ENCODE measurements at regions not wholly inside any gene's neighbourhood (a gene's known extent, or its start where the extent isn't known, plus 50 kb on each side); places are given as distances from the start of the nearest gene placed in this dataset.

GRCh38 chr1:90149101-90149500 is 154.2 kb downstream of the ZNF326 start:
- H3K4me1 ChIP-seq (ENCODE audit: insufficient read depth, low read length): no peaks in the 10 kb centered on the region
- H2AFZ ChIP-seq (ENCODE audit: low read depth, low read length): no peak overlapping the region
- no peak overlapping the region for H3K9ac ChIP-seq (ENCODE audit: low read depth, low read length)
- no peaks in the 10 kb centered on the region for H4K20me1 ChIP-seq (ENCODE audit: insufficient read depth, low read length)
- no peaks in the 10 kb centered on the region for H3K9me3 ChIP-seq (ENCODE audit: insufficient read depth, low read length, severe bottlenecking)
- DNase-seq (no peak), ATAC-seq (ENCODE audit: insufficient read depth, low read depth) (no peak)
- H3K27me3 ChIP-seq (ENCODE audit: insufficient read depth, low read length, poor library complexity): no peaks in the 10 kb centered on the region
- no peak overlapping the region for H3K27ac ChIP-seq (ENCODE audit: low read length)
- no peaks in the 10 kb centered on the region for H3K36me3 ChIP-seq (ENCODE audit: insufficient read depth, low read length)
- H3K4me3 ChIP-seq (ENCODE audit: low read depth in 1 of 2, low read length in 2 of 2): no peak overlapping the region
- no peaks in the 10 kb centered on the region for H3K79me2 ChIP-seq (ENCODE audit: insufficient read depth, low read length)
- no peak overlapping the region for H3K4me2 ChIP-seq (ENCODE audit: insufficient read depth, low read length)
- TF ChIP-seq EZH2 (IDR thresholded peaks at IDR 0.05; ENCODE audit: borderline replicate concordance, low read depth, low read length, severe bottlenecking) (no peak), CTCF (IDR thresholded peaks at IDR 0.05; ENCODE audit: borderline replicate concordance, extremely low read depth, low read length, poor library complexity, severe bottlenecking) (peak; percentile 27)

GRCh38 chr1:90147093-90147492 is 152.2 kb downstream of the ZNF326 start:
- Histone ChIP-seq H3K9ac (ENCODE audit: low read depth, low read length) (no peak overlapping the region), H4K20me1 (ENCODE audit: insufficient read depth, low read length) (no peaks in the 10 kb centered on the region), H3K27me3 (ENCODE audit: insufficient read depth, low read length, poor library complexity) (no peaks in the 10 kb centered on the region), H3K4me2 (ENCODE audit: insufficient read depth, low read length) (no peak overlapping the region), H3K36me3 (ENCODE audit: insufficient read depth, low read length) (no peaks in the 10 kb centered on the region), H2AFZ (ENCODE audit: low read depth, low read length) (no peak overlapping the region), H3K4me3 (ENCODE audit: low read depth in 1 of 2, low read length in 2 of 2) (no peak overlapping the region), H3K4me1 (ENCODE audit: insufficient read depth, low read length) (no peaks in the 10 kb centered on the region), H3K27ac (ENCODE audit: low read length) (no peak overlapping the region), H3K79me2 (ENCODE audit: insufficient read depth, low read length) (no peaks in the 10 kb centered on the region), H3K9me3 (ENCODE audit: insufficient read depth, low read length, severe bottlenecking) (no peaks in the 10 kb centered on the region)
- TF ChIP-seq CTCF (IDR thresholded peaks at IDR 0.05; ENCODE audit: borderline replicate concordance, extremely low read depth, low read length, poor library complexity, severe bottlenecking) (no peak), EZH2 (IDR thresholded peaks at IDR 0.05; ENCODE audit: borderline replicate concordance, low read depth, low read length, severe bottlenecking) (no peak)
- DNase-seq: no peak
- no peak for ATAC-seq (ENCODE audit: insufficient read depth, low read depth)

- no peaks in the 10 kb centered on the region for H3K4me1 ChIP-seq (ENCODE audit: insufficient read depth, low read length)
These were observed 149.9 kb downstream of the ZNF326 start for GRCh38 chr1:90144820-90145219.

More at GRCh38 chr1:90144820-90145219, 149.9 kb downstream of the ZNF326 start:
- Histone ChIP-seq H3K36me3 (ENCODE audit: insufficient read depth, low read length) (no peaks in the 10 kb centered on the region), H2AFZ (ENCODE audit: low read depth, low read length) (no peak overlapping the region), H4K20me1 (ENCODE audit: insufficient read depth, low read length) (no peaks in the 10 kb centered on the region), H3K27me3 (ENCODE audit: insufficient read depth, low read length, poor library complexity) (no peaks in the 10 kb centered on the region), H3K9ac (ENCODE audit: low read depth, low read length) (no peak overlapping the region), H3K27ac (ENCODE audit: low read length) (no peak overlapping the region), H3K79me2 (ENCODE audit: insufficient read depth, low read length) (no peaks in the 10 kb centered on the region), H3K9me3 (ENCODE audit: insufficient read depth, low read length, severe bottlenecking) (peaks cover 3% of the 10 kb centered on the region), H3K4me2 (ENCODE audit: insufficient read depth, low read length) (no peak overlapping the region), H3K4me3 (ENCODE audit: low read depth in 1 of 2, low read length in 2 of 2) (no peak overlapping the region)
- TF ChIP-seq EZH2 (IDR thresholded peaks at IDR 0.05; ENCODE audit: borderline replicate concordance, low read depth, low read length, severe bottlenecking) (no peak), CTCF (IDR thresholded peaks at IDR 0.05; ENCODE audit: borderline replicate concordance, extremely low read depth, low read length, poor library complexity, severe bottlenecking) (no peak)
- ATAC-seq (ENCODE audit: insufficient read depth, low read depth) (no peak), DNase-seq (no peak)

All from DND-41 (cell line).